ENCODE measurements at regions not wholly inside any gene's neighbourhood (a gene's known extent, or its start where the extent isn't known, plus 50 kb on each side); places are given as distances from the start of the nearest gene placed in this dataset.

DNA sequence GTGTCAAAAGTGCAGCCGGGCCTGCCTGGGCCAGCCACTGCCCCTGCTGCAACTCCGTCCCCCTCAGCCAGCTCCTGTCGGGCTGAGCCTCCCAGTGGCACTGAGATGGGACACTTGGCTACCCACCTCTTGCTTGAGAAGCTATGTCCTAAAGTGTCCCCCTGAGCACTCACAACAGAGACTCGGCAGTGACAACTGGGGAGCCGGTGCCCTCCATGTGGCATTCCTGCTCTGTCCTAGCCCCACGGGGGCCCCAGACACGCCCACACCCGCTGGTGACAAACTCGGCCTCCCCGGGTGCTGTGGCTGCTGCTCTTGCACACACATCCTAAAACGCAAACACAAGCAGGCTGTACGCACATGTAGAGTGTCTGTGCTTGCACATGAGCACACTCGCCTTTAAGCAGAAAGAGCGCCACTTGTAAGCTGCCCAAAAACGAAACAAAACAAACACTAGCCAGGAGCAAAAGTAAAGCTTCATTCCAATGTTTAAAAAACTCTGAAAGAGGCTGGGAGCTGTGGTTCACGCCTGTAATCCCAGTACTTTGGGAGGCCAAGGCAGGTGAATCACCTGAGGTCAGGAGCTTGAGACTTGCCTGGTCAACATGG lies 253.9 kb downstream of the RBFOX3 start:
- TF ChIP-seq, protein P1, sequence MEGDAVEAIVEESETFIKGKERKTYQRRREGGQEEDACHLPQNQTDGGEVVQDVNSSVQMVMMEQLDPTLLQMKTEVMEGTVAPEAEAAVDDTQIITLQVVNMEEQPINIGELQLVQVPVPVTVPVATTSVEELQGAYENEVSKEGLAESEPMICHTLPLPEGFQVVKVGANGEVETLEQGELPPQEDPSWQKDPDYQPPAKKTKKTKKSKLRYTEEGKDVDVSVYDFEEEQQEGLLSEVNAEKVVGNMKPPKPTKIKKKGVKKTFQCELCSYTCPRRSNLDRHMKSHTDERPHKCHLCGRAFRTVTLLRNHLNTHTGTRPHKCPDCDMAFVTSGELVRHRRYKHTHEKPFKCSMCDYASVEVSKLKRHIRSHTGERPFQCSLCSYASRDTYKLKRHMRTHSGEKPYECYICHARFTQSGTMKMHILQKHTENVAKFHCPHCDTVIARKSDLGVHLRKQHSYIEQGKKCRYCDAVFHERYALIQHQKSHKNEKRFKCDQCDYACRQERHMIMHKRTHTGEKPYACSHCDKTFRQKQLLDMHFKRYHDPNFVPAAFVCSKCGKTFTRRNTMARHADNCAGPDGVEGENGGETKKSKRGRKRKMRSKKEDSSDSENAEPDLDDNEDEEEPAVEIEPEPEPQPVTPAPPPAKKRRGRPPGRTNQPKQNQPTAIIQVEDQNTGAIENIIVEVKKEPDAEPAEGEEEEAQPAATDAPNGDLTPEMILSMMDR (IDR thresholded peaks at IDR 0.05), result no peak
- TF ChIP-seq POLR2A (IDR thresholded peaks at IDR 0.05), result no peak
